HL-60 (cell line): ENCODE measurements at regions not wholly inside any gene's neighbourhood (a gene's known extent, or its start where the extent isn't known, plus 50 kb on each side); places are given as distances from the start of the nearest gene placed in this dataset.

Experiments
- DNase-seq, 2 experiments: peaks; one replicate each; pipeline ENCODE4 v3.0.0-alpha.2; 2010 to 2020; ENCODE audit warnings: low read depth in 1 of 2, low spot score in 1 of 2
- H3K27ac ChIP-seq: fragments of 250-450 bp; sonication (Bioruptor Pico); replicated peaks from 2 replicates; pipeline ENCODE4 v1.5.1; 2020; ENCODE audit warnings: mild to moderate bottlenecking, moderate library complexity
- H3K27me3 ChIP-seq: fragments of 250-450 bp; sonication (Bioruptor Pico); 2 replicates; pipeline ENCODE4 v1.5.1; 2021; ENCODE audit warnings: mild to moderate bottlenecking, moderate library complexity; ENCODE audit not compliant: insufficient read depth, poor library complexity, severe bottlenecking
- H3K4me3 ChIP-seq: replicated peaks from 2 replicates; pipeline ENCODE4 v1.5.1; 2011; ENCODE audit warnings: mild to moderate bottlenecking, control low read depth, low read length; ENCODE audit not compliant: insufficient read depth
- CTCF ChIP-seq: IDR thresholded peaks from one replicate; pipeline ENCODE4 v1.5.1; 2011; ENCODE audit warnings: low read length, control low read depth, inconsistent platforms; ENCODE audit not compliant: insufficient read depth
- GABPA ChIP-seq: IDR thresholded peaks from 2 replicates; pipeline ENCODE4 v1.6.1; 2012; ENCODE audit warnings: low read depth
- POLR2AphosphoS5 ChIP-seq: IDR thresholded peaks from 2 replicates; pipeline ENCODE4 v1.6.1; 2012; ENCODE audit warnings: low read depth
- REST ChIP-seq: IDR thresholded peaks from 2 replicates; pipeline ENCODE4 v1.6.1; 2012; ENCODE audit warnings: low read depth; ENCODE audit not compliant: insufficient replicate concordance
- SPI1 ChIP-seq: IDR thresholded peaks from 2 replicates; pipeline ENCODE4 v1.6.1; 2012; ENCODE audit warnings: low read depth, mild to moderate bottlenecking, borderline replicate concordance

GRCh38 chr9:79985772-79986171, 414.0 kb downstream of the TLE4 start:
- no peak for DNase-seq
- no peak overlapping the region for H3K4me3 ChIP-seq
- TF ChIP-seq POLR2AphosphoS5 (no peak), SPI1 (no peak), REST (no peak), GABPA (no peak), CTCF (no peak)
- no peaks in the 10 kb centered on the region for H3K27me3 ChIP-seq
- no peak overlapping the region for H3K27ac ChIP-seq

GRCh38 chr9:79985264-79985663, 413.5 kb downstream of the TLE4 start:
- TF ChIP-seq REST = no peak
- no peak for TF ChIP-seq POLR2AphosphoS5
- no peak for TF ChIP-seq GABPA
- H3K4me3 ChIP-seq = no peak overlapping the region
- no peak for DNase-seq
- no peaks in the 10 kb centered on the region for H3K27me3 ChIP-seq
- no peak overlapping the region for H3K27ac ChIP-seq

- TF ChIP-seq POLR2AphosphoS5 = no peak
- no peak for TF ChIP-seq CTCF
- no peak for TF ChIP-seq REST
- no peak for TF ChIP-seq SPI1
- TF ChIP-seq GABPA = no peak
- Histone ChIP-seq H3K27ac (no peak overlapping the region), H3K27me3 (no peaks in the 10 kb centered on the region), H3K4me3 (no peak overlapping the region)
- DNase-seq = no peak
Measured at GRCh38 chr9:79984429-79985067, 412.8 kb downstream of the TLE4 start.
